ENCODE measurements at regions not wholly inside any gene's neighbourhood (a gene's known extent, or its start where the extent isn't known, plus 50 kb on each side); places are given as distances from the start of the nearest gene placed in this dataset.

DNA sequence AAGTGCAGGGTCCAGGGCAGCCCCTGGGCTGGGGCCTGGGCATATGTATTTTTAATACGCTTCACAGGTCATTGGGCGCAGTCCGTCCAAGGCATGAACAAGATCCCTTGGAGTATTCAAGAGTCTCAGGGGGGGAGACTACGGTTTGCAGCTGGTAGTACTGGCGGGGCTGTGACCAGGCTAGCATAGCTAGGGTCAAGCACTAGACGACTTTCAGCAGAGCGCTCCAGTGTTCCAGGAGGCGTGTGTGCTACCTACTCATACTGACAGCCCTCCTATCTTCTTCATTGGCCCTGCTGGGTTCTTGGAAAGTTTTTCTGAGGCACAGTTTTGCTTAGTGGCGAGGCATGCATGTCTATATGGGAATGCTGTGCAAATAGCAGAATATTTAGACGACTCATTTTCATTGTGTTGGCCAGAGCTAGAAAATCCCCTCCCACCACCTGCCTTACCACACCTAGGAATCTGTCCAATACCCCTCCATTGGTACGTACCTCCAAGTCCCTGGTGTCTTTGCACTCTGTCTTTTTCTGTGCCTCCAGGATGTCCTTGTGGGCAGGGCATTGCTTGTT is 68.2 kb downstream of the GLI2 start:
- no peak for TF ChIP-seq POLR2AphosphoS5 (IDR thresholded peaks at IDR 0.05; ENCODE audit: low read depth, low read length)
- TF ChIP-seq POLR2A (IDR thresholded peaks at IDR 0.05; ENCODE audit: low read depth, low read length) = no peak
- no peak for TF ChIP-seq SPI1 (IDR thresholded peaks at IDR 0.05; ENCODE audit: low read depth, low read length)
- no peak for TF ChIP-seq TAF1 (IDR thresholded peaks at IDR 0.05; ENCODE audit: low read depth, low read length)
- no peak for TF ChIP-seq PAX5 (IDR thresholded peaks at IDR 0.05; ENCODE audit: insufficient read depth, low read length, severe bottlenecking)
- no peak for TF ChIP-seq POU2F2 (IDR thresholded peaks at IDR 0.05; ENCODE audit: low read depth, low read length)
